ENCODE measurements at regions not wholly inside any gene's neighbourhood (a gene's known extent, or its start where the extent isn't known, plus 50 kb on each side); places are given as distances from the start of the nearest gene placed in this dataset.

DNA sequence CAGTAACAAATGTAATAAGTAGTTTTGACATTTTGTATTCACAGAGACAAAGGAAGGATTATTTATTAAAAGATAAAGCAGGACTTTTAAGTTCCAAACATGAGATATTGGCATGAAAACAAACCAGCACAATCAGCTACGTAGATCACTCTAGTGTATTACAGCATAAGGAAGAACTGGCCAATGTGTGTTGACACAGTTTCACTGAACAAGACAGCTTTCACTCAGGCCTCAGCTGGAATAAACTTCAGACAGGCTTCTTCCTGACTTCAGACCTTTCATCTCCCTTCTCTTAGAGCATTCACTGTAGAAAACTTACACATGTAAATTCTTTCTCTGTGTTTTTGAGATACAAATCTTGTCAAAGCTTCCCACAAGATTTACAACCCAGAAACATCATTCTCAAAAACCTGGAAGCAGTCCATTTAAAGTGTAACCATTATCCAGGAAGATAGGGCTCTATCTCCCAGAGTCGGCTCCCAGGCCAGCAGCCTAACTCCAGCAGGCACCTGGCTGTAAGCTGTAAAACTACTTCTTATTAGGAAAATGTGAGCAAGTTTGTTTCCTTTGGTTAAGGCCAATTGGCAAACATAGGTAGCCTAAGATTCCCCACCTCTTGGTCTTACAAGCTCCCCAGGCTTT lies 768.3 kb upstream of the CDH7 start:
- DNase-seq: no peak

DNA sequence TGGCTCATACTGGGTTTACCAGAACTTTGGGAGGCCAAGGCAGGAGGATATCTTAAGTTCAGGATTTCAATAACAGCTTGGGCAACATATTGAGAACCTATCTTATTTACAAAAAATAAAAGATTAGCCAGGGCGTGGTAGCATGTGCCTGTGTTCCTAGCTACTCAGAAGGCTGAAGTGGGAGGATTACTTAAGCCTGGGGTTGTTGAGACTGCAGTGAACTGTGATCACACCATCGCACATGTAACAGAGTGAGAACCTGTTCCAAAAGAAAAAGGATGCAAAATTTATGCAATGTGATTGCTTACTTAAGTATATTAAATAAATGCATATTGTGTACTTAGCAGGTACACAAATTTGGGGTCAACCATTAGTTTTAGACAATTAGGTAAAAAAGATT lies 768.9 kb upstream of the CDH7 start:
- no peak for DNase-seq

DNA sequence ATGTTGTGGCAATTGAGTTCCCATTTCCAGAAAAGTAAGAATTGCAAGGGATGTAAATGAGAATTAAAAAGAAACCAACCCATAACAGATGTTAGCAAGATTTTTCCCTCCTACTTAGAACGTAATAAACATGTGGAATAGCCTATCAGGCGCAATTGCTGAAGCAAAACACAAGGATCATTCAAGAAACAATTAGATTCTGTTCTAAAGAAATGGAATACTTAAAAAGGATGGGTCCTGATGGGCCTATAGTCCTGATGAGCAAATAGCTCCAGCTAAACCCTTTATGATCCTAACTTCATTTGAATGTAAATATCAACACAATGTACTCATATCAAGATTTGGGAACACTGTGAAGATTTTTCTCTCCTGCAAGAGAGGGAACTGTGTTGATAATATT lies 771.0 kb upstream of the CDH7 start:
- no peak for DNase-seq

GRCh38 chr18:64974391-64975125 lies 776.3 kb upstream of the CDH7 start:
- no peak for DNase-seq

- no peak for DNase-seq
These were observed 778.3 kb upstream of the CDH7 start for GRCh38 chr18:64972545-64972944.

- DNase-seq: peak; percentile 34
These were observed 784.1 kb upstream of the CDH7 start for GRCh38 chr18:64966667-64967066.

DNA sequence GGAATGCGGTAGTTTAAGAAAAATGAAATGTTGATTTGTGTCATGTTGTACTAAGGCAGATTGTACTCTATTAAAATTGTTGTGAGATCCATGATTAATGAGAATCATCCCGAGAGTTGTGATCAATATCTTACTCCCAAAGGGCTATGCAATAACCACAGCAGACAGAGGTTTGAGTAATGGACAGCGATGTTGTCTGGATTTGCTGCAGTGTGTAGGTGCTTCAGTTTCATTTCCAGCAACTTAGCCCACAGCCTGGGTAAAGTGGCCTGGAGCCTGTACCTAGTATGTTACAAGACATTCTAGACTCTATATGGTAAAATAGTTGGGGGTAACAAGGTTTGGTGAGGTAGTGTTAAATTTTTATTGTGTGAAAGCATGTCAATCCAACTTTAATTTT lies 794.3 kb upstream of the CDH7 start:
- DNase-seq: no peak

- no peak for DNase-seq
These were observed 800.9 kb upstream of the CDH7 start for GRCh38 chr18:64949885-64950284.

DNA sequence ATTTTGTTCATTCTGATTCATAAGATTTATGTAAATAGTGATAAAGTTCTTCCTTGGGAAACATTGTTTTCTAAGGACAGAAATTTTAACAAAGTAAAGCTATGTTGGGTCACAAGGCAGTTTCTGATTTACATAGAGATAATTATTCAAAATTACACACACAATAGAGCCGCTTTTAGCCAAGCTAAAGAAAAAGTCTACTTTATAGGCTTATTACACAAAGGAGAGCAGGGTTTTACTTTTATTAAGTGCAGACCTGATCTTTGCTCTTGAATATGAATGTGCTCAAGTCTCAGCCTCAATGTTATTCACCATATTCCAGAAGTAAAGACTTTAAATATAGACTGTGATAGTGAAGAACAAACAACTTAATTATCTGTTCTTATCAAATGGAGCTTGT lies 787.8 kb upstream of the LINC00305 start:
- no peak for DNase-seq

DNA sequence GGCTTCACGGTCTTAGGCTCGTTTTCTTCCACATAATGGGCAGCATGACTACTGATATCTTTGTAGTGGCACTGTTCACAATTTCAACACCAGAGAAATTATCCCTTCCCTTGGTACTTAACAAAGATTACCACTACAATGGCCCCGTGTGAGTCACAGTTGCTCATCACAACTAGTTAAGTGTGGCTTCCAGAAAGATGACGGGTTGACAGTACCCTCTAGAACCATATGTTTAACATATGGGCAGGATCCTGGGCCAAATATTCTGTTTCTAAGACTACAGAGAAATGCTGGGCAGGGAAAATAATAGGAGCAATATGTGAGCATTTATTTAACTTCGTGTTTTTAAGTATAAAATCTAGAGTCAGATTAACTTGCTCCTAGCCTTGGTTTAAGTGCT lies 780.1 kb upstream of the LINC00305 start:
- no peak for DNase-seq

DNA sequence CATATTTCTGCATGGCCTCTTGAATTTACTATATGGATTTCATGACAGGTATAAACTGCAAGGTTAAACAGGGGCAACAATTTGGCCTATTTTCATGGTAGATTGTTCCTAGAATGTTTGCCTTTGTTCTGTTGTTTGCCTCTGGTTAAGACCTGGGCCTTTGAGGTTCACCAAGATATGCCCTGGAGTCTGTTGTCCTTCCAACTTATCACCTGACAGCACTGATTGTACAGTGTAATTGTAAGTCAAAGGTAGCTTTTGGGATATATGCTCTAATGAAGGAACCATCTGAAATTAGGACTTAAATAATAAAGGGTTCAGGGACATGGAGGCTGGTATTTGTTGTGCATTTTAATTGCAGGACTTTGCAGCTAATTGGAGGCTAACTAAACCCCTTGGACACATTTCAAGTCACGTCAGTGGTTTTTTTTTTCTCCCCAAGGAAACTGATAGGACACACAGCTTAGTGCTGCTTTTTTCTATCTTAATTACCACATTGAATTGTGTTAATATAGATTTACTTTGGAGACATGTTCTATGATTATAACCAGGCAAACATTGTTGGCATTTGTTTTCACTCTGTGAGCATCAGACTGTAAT lies 771.2 kb upstream of the LINC00305 start:
- DNase-seq: no peak

DNA sequence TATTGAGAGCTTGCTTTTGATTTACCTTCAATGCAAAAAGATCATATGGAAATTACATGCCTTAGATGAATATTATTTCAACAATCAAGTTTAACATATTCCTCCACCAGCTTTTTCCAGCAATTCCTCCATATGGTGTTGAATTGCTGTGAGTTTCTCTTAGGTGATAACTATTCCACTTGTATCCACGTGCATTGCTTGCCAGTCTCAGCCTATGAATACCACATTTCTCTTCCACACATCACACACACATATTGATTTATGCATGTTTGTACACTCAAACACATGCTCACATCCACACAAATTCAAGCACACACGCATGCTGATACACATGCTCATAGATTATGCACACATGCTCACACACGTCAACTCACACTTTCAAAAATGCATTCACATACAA lies 770.0 kb upstream of the LINC00305 start:
- DNase-seq: no peak

GRCh38 chr18:64893349-64893748 lies 744.5 kb upstream of the LINC00305 start:
- no peak for DNase-seq

GRCh38 chr18:64888956-64889355 lies 740.1 kb upstream of the LINC00305 start:
- DNase-seq: no peak

- no peak for DNase-seq
These were observed 738.1 kb upstream of the LINC00305 start for GRCh38 chr18:64886995-64887394.

GRCh38 chr18:64882896-64883295 lies 734.0 kb upstream of the LINC00305 start:
- no peak for DNase-seq

DNA sequence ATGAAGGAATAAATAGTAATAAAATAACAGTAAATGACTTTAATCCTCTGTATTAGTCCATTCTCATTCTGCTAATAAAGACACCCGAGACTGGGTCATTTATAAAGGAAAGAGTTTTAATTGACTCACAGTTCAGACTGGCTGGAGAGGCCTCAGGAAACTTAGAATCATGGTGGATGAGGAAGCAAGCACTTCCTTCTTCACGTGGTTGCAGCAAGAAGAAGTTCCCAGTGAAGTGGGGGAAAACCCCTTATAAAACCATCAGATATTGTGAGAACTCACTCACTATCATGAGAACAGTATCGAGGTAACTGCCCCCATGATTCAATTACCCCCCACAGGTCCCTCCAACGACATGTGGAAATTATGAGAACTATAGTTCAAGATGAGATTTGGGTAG lies 727.9 kb upstream of the LINC00305 start:
- DNase-seq: no peak

GRCh38 chr18:64872710-64873458 lies 724.0 kb upstream of the LINC00305 start:
- DNase-seq: no peak

DNA sequence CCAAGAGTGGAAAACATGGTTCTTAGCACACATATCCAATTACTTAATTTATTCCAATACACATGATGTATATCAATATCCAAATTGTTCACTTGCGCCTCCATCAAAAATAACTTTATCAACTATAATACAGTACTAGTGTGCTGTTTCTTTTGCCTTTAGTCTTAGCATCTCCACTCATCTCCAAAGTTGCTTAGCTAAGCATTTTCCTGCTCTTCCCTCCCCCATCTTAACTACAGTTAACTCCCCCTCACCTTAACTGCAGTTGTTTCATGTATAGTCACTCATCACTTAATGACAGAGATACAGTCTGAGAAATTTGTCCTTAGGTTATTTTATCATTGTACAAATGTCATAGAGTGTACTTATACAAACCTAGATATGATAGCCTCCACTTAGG lies 705.2 kb upstream of the LINC00305 start:
- DNase-seq: no peak

- DNase-seq: peak; percentile 18
These were observed 703.4 kb upstream of the LINC00305 start for GRCh38 chr18:64852281-64852680.

GRCh38 chr18:64851726-64852125 lies 702.8 kb upstream of the LINC00305 start:
- DNase-seq: peak; percentile 65

- DNase-seq: no peak
These were observed 701.9 kb upstream of the LINC00305 start for GRCh38 chr18:64850791-64851190.

DNA sequence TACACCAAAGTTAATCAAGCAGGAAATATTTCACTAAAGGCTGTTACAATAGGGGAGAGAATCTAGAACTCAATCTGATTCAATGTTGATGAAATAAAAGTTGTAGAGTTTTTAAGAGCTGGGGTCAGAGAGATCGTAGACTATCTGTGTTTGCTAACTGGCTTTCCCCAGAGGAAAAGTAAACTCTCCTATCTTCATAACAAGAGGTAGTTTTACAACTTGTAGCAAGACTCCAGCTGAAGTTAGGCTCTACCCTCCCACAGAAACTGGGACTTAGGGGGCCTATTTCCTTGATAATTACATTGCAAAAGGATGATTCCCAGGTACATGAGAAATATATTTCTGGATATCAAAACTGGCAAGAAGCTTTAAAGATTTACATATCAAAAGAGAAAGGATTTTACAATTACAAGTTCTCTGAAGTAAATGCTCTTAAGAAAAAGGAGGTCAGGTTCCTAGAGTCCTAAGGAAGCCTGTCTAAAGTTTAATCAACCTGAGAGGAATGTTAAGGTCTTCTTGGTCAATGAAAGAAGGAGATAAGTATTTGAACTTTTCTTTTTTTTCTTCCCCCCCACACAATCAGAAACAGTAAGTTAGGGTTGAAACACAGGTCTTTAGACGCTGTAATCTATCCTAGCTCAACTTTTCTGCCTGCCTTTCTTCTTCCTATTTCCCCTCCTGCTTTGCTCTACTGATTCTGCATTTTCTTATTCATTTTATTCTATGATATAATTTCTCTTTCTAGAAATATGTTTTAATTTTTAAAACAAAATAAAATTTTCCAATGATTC lies 692.2 kb upstream of the LINC00305 start:
- DNase-seq: no peak
